ENCODE measurements at regions not wholly inside any gene's neighbourhood (a gene's known extent, or its start where the extent isn't known, plus 50 kb on each side); places are given as distances from the start of the nearest gene placed in this dataset.

DNA sequence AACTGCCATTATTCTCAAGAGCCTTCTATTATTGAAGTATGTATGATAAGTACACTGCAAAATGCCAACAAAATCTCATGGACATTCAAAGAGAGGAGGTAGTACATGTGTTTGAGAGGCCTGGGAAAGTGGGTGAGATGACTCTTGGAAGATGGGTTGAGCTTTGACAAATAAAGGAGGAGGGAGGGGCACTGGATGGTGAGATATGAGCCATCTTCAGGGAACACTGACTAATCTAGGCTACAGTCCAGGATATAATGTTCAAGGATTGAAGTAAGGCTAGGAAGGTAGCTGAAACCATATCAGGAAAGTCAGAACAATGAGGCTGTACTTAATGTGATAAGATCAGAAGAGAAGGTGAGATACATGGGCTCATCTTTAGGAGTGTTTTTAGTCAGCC lies 559.7 kb downstream of the ZEB2 start:
- no peak for TF ChIP-seq CTCF (conservative IDR thresholded peaks at IDR 0.05; ENCODE audit: low read depth, low read length)
- TF ChIP-seq EZH2 (IDR thresholded peaks at IDR 0.05; ENCODE audit: low read length, unreplicated experiment) = no peak

Data from PC-3 (cell line).